Natural killer cell (primary cell): ENCODE measurements at regions not wholly inside any gene's neighbourhood (a gene's known extent, or its start where the extent isn't known, plus 50 kb on each side); places are given as distances from the start of the nearest gene placed in this dataset.

Source experiments
- ATAC-seq, 3 donors: fragments of 150-1000 bp in 2 of 3; fragments of 200-7000 bp in 1 of 3; cut with Tn5 transposase; 1 replicate in 1 of 3; 2 replicates in 2 of 3; pipeline ENCODE4 v1.10.0; 2021; ENCODE audit warnings: mild to moderate bottlenecking in 2 of 3, moderate library complexity in 2 of 3
- DNase-seq, 2 donors: peaks; one replicate each; pipeline versions ENCODE4 v3.0.0 to v3.0.0-alpha.2; 2013 to 2021; ENCODE audit warnings: mixed read lengths in 1 of 2
- H3K27ac ChIP-seq: one replicate; pipeline ENCODE4 v1.5.1; 2013; ENCODE audit warnings: mild to moderate bottlenecking, low read length
- H3K27me3 ChIP-seq: one replicate; pipeline ENCODE4 v1.6.1; 2013; ENCODE audit warnings: low read length; ENCODE audit not compliant: control insufficient read depth, insufficient read depth
- H3K36me3 ChIP-seq: one replicate; pipeline ENCODE4 v1.6.1; 2013; ENCODE audit warnings: low read length; ENCODE audit not compliant: control insufficient read depth, insufficient read depth
- H3K4me1 ChIP-seq: one replicate; pipeline ENCODE4 v1.6.1; 2013; ENCODE audit warnings: low read length; ENCODE audit not compliant: control insufficient read depth, insufficient read depth
- H3K4me3 ChIP-seq: one replicate; pipeline ENCODE4 v1.5.1; 2013; ENCODE audit warnings: low read length
- H3K9me3 ChIP-seq: one replicate; pipeline ENCODE4 v1.6.1; 2013; ENCODE audit warnings: low read length; ENCODE audit not compliant: control insufficient read depth, insufficient read depth
- H3K27ac Mint-ChIP-seq, 2 donors: one replicate each; pipeline ENCODE4 v1.8.0; 2022; ENCODE audit warnings: mild to moderate bottlenecking in 2 of 2, mixed read lengths in 2 of 2, moderate library complexity in 1 of 2
- H3K27me3 Mint-ChIP-seq, 2 donors: one replicate each; pipeline ENCODE4 v1.8.0; 2022; ENCODE audit warnings: low read depth in 2 of 2, mixed read lengths in 2 of 2
- H3K36me3 Mint-ChIP-seq: one replicate; pipeline ENCODE4 v1.8.0; 2022; ENCODE audit warnings: mixed read lengths
- H3K4me1 Mint-ChIP-seq, 2 donors: one replicate each; pipeline ENCODE4 v1.8.0; 2022; ENCODE audit warnings: mixed read lengths in 2 of 2
- H3K4me3 Mint-ChIP-seq: one replicate; pipeline ENCODE4 v1.8.0; 2022; ENCODE audit warnings: mild to moderate bottlenecking, moderate library complexity, mixed read lengths
- H3K9me3 Mint-ChIP-seq, 2 donors: one replicate each; pipeline ENCODE4 v1.8.0; 2022; ENCODE audit warnings: mixed read lengths in 2 of 2
- WGBS: methylation state at CpG from one replicate; pipeline ENCODE4 v1.1.7; 2013; ENCODE audit warnings: missing lambda C conversion rate; ENCODE audit not compliant: insufficient coverage; 5-methylcytosine and 5-hydroxymethylcytosine counted together
- intact Hi-C: fragments of 100-400 bp; cut with micrococcal nuclease; formaldehyde crosslinking; loops from one replicate; pipeline ENCODE4 v1.14.2; 2022
- TF ChIP-seq, protein P1 (sequence below): fragments of 200-600 bp; IDR thresholded peaks from one replicate; pipeline ENCODE4 v1.8.0; 2022; ENCODE audit warnings: antibody characterized with exemption

DNA sequence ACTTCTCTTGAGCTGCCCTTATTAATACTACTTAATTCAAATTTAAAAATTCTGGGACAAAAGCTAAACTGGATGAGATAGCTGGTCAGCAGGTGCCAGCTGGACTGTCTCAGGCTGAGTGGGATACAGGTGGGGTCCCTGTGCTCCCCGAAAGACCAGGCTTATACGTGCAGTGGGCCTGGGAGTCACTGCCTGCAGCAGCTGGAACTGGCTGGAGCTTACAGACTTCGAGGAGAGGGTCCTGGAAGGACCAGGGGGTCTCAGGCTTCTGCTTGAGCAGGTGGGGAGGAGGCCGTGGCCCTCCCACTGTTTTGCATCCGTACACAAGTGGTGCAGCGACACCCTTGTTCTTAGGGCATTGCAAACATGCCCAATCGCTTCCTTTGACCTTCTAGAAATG, 203.7 kb downstream of the GLRX3 start:
- TF ChIP-seq, protein P1, sequence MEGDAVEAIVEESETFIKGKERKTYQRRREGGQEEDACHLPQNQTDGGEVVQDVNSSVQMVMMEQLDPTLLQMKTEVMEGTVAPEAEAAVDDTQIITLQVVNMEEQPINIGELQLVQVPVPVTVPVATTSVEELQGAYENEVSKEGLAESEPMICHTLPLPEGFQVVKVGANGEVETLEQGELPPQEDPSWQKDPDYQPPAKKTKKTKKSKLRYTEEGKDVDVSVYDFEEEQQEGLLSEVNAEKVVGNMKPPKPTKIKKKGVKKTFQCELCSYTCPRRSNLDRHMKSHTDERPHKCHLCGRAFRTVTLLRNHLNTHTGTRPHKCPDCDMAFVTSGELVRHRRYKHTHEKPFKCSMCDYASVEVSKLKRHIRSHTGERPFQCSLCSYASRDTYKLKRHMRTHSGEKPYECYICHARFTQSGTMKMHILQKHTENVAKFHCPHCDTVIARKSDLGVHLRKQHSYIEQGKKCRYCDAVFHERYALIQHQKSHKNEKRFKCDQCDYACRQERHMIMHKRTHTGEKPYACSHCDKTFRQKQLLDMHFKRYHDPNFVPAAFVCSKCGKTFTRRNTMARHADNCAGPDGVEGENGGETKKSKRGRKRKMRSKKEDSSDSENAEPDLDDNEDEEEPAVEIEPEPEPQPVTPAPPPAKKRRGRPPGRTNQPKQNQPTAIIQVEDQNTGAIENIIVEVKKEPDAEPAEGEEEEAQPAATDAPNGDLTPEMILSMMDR = no peak
- Mint-ChIP-seq H3K27me3 (peaks cover 0 to 3% of the 10 kb centered on the region in 2 donors), H3K4me3 (no peak overlapping the region), H3K4me1 (no peaks in the 10 kb centered on the region), H3K9me3 (no peaks in the 10 kb centered on the region), H3K27ac (no peak overlapping the region), H3K36me3 (no peaks in the 10 kb centered on the region)
- no peak overlapping the region for H3K4me3 ChIP-seq
- H3K36me3 ChIP-seq = no peaks in the 10 kb centered on the region
- ATAC-seq (no peak), DNase-seq (no peak)
- WGBS = 66% methylated on average over 7 of the region's 7 CpGs
- H3K4me1 ChIP-seq = no peaks in the 10 kb centered on the region
- no peaks in the 10 kb centered on the region for H3K9me3 ChIP-seq
- no peak overlapping the region for H3K27ac ChIP-seq
- intact Hi-C loops = no loop called here
- H3K27me3 ChIP-seq = no peaks in the 10 kb centered on the region

DNA sequence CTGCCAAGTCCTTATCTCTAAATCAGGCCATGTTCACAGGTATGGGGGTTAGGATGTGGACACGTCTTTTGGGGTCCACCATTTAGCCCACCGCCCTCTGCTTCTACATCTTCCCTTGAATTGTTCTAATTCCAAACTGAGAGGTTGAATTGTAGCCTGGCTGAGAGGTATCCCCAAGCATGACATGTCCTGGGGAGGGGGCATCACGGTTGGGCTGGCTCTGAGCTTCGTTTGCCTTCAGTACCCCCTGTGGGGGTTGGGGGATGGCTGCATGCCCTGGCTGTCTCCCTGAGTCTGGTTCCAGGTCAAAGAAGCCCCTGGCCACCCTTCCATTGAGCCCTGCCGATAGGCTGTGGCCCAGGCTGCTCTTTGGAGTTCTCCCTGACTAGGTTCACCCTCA, 204.6 kb downstream of the GLRX3 start:
- no peaks in the 10 kb centered on the region for H3K36me3 ChIP-seq
- Mint-ChIP-seq H3K27ac (no peak overlapping the region), H3K27me3 (peaks cover 0 to 3% of the 10 kb centered on the region in 2 donors), H3K36me3 (no peaks in the 10 kb centered on the region), H3K4me3 (no peak overlapping the region), H3K9me3 (no peaks in the 10 kb centered on the region), H3K4me1 (no peaks in the 10 kb centered on the region)
- WGBS = 62% methylated on average over 5 of the region's 5 CpGs
- H3K27ac ChIP-seq = no peak overlapping the region
- H3K27me3 ChIP-seq = no peaks in the 10 kb centered on the region
- intact Hi-C loops = no loop called here
- H3K9me3 ChIP-seq = no peaks in the 10 kb centered on the region
- DNase-seq (no peak), ATAC-seq (no peak)
- no peak overlapping the region for H3K4me3 ChIP-seq
- TF ChIP-seq, protein P1 = no peak
- no peaks in the 10 kb centered on the region for H3K4me1 ChIP-seq

DNA sequence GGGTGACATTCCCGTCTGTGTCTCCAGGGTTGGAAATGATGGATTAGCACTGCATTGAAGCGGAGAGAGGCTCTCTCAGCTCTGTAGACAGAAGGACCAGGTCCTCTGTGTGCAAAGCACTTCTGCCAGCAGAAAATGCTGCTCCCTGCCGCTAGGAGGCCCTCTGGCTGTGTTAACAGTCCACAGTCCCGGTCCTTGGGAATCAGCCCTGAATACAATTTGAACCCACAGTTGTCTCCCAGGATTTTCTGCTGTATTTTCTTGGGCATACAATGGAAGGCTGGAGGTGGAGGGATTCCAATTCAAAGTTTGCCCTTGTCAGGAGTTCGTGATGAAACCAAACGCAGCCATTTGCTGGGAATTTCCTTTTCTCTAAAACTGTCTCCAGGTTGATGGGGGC, 205.2 kb downstream of the GLRX3 start:
- Histone ChIP-seq H3K27me3 (no peaks in the 10 kb centered on the region), H3K36me3 (no peaks in the 10 kb centered on the region), H3K27ac (no peak overlapping the region), H3K9me3 (no peaks in the 10 kb centered on the region), H3K4me3 (no peak overlapping the region), H3K4me1 (no peaks in the 10 kb centered on the region)
- TF ChIP-seq, protein P1 = no peak
- H3K9me3 Mint-ChIP-seq = no peaks in the 10 kb centered on the region
- intact Hi-C loops = no loop called here
- H3K4me1 Mint-ChIP-seq = no peaks in the 10 kb centered on the region
- ATAC-seq (no peak), DNase-seq (no peak)
- no peak overlapping the region for H3K4me3 Mint-ChIP-seq
- H3K27ac Mint-ChIP-seq = no peak overlapping the region
- H3K36me3 Mint-ChIP-seq = no peaks in the 10 kb centered on the region
- WGBS = 35% methylated on average over 6 of the region's 6 CpGs
- peaks cover 0 to 3% of the 10 kb centered on the region in 2 donors for H3K27me3 Mint-ChIP-seq

DNA sequence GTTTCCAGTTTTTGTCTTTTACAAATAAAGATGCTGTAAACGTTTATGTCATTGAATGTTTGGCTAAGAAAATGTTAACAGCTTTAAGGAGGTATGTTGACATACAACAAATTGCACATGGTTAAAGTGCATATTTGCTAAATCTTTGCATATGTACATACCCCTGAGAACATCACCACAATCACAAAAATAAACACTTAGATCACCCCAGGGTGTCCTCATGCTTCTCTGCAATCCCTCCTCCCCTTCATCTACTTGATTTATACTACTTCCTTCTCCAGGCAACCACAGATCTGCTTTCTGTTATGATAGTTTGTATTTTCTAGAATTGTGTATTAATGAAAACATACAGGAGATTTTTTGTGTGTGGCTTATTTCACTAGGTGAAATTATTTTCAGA, 209.5 kb downstream of the GLRX3 start:
- H3K9me3 ChIP-seq = no peaks in the 10 kb centered on the region
- no peak for DNase-seq
- no peaks in the 10 kb centered on the region for H3K4me1 ChIP-seq
- H3K27me3 Mint-ChIP-seq = peaks cover 0 to 7% of the 10 kb centered on the region in 2 donors
- intact Hi-C loops = no loop called here
- H3K36me3 Mint-ChIP-seq = no peaks in the 10 kb centered on the region
- H3K27me3 ChIP-seq = no peaks in the 10 kb centered on the region
- H3K4me3 Mint-ChIP-seq = no peak overlapping the region
- TF ChIP-seq, protein P1 = no peak
- H3K4me1 Mint-ChIP-seq = no peaks in the 10 kb centered on the region
- H3K9me3 Mint-ChIP-seq = peaks cover 3% of the 10 kb centered on the region in 2 donors
- H3K27ac Mint-ChIP-seq = no peak overlapping the region
- H3K36me3 ChIP-seq = no peaks in the 10 kb centered on the region
- ATAC-seq = no peak
- H3K27ac ChIP-seq = no peak overlapping the region
- H3K4me3 ChIP-seq = no peak overlapping the region
- WGBS = 27% methylated on average over 1 of the region's 1 CpG
